OCI-LY1 (cell line): ENCODE measurements at regions not wholly inside any gene's neighbourhood (a gene's known extent, or its start where the extent isn't known, plus 50 kb on each side); places are given as distances from the start of the nearest gene placed in this dataset.

Source experiments
- H2AFZ ChIP-seq: fragments of 200-600 bp; sonication (generic), shearing (Covaris generic); 2 replicates; pipeline ENCODE4 v1.6.0; 2014; ENCODE audit warnings: antibody characterized with exemption, mild to moderate bottlenecking, low read length
- H3F3A ChIP-seq: fragments of 200-600 bp; sonication (generic), shearing (Covaris generic); 2 replicates; pipeline ENCODE4 v1.6.0; 2014; ENCODE audit warnings: mild to moderate bottlenecking, antibody characterized with exemption, low read length, moderate library complexity; ENCODE audit not compliant: insufficient read depth
- H3K27ac ChIP-seq: fragments of 200-600 bp; sonication (generic); 2 replicates; pipeline ENCODE4 v1.5.1; 2014; ENCODE audit warnings: low read length, mixed run types, mild to moderate bottlenecking, low read depth; ENCODE audit not compliant: poor library complexity, severe bottlenecking
- H3K27me3 ChIP-seq: fragments of 200-600 bp; sonication (generic); 2 replicates; pipeline ENCODE4 v1.6.0; 2014; ENCODE audit warnings: antibody characterized with exemption, mild to moderate bottlenecking, low read length, moderate library complexity; ENCODE audit not compliant: insufficient read depth
- H3K36me3 ChIP-seq: fragments of 200-600 bp; sonication (generic); 2 replicates; pipeline ENCODE4 v1.6.1; 2014; ENCODE audit warnings: mild to moderate bottlenecking, antibody characterized with exemption, low read length, moderate library complexity, mixed read lengths; ENCODE audit not compliant: insufficient read depth
- H3K4me1 ChIP-seq: fragments of 200-600 bp; sonication (generic); 2 replicates; pipeline ENCODE4 v1.5.1; 2014; ENCODE audit warnings: mild to moderate bottlenecking, low read length, moderate library complexity; ENCODE audit not compliant: insufficient read depth, severe bottlenecking
- H3K4me2 ChIP-seq: fragments of 200-600 bp; sonication (generic), shearing (Covaris generic); 2 replicates; pipeline ENCODE4 v1.6.1; 2014; ENCODE audit warnings: low read length
- H3K4me3 ChIP-seq: fragments of 200-600 bp; sonication (generic); 2 replicates; pipeline ENCODE4 v1.5.1; 2014; ENCODE audit warnings: low read length, low read depth, mild to moderate bottlenecking, mixed read lengths; ENCODE audit not compliant: poor library complexity, severe bottlenecking
- H3K79me2 ChIP-seq: fragments of 200-600 bp; shearing (Covaris generic); 2 replicates; pipeline ENCODE4 v1.6.1; 2016; ENCODE audit warnings: mixed run types, low read length, mixed read lengths; ENCODE audit not compliant: insufficient read depth
- H3K9ac ChIP-seq: fragments of 200-600 bp; sonication (generic), shearing (Covaris generic); 2 replicates; pipeline ENCODE4 v1.6.1; 2014; ENCODE audit warnings: mild to moderate bottlenecking, low read length, mixed read lengths
- H3K9me2 ChIP-seq: fragments of 200-600 bp; sonication (generic), shearing (Covaris generic); 2 replicates; pipeline ENCODE4 v1.6.1; 2014; ENCODE audit warnings: low read depth, mild to moderate bottlenecking, low read length, mixed read lengths
- H3K9me3 ChIP-seq: fragments of 200-600 bp; shearing (Covaris generic); 2 replicates; pipeline ENCODE4 v1.6.1; 2014; ENCODE audit warnings: low read length, mixed read lengths
- H4K20me1 ChIP-seq: fragments of 200-600 bp; sonication (generic), shearing (Covaris generic); 2 replicates; pipeline ENCODE4 v1.6.0; 2016; ENCODE audit warnings: mild to moderate bottlenecking, low read length; ENCODE audit not compliant: insufficient read depth
- EZH2 ChIP-seq: fragments of 200-600 bp; sonication (generic), shearing (Covaris generic); IDR thresholded peaks from 2 replicates; pipeline ENCODE4 v1.8.0; 2017; ENCODE audit warnings: borderline replicate concordance, mixed run types, mild to moderate bottlenecking, antibody characterized with exemption, low read length, moderate library complexity, mixed read lengths
- TF ChIP-seq, protein P1 (sequence below): fragments of 200-600 bp; sonication (generic), shearing (Covaris generic); IDR thresholded peaks from 2 replicates; pipeline ENCODE4 v1.5.1; 2017; ENCODE audit warnings: mild to moderate bottlenecking, antibody characterized with exemption, low read length, moderate library complexity, mixed read lengths

- H3F3A ChIP-seq = no peaks in the 10 kb centered on the region
- no peak overlapping the region for H3K9ac ChIP-seq
- no peaks in the 10 kb centered on the region for H3K27me3 ChIP-seq
- H3K4me3 ChIP-seq = no peak overlapping the region
- no peaks in the 10 kb centered on the region for H3K9me3 ChIP-seq
- no peak overlapping the region for H3K4me2 ChIP-seq
- H3K36me3 ChIP-seq = no peaks in the 10 kb centered on the region
- TF ChIP-seq, protein P1, sequence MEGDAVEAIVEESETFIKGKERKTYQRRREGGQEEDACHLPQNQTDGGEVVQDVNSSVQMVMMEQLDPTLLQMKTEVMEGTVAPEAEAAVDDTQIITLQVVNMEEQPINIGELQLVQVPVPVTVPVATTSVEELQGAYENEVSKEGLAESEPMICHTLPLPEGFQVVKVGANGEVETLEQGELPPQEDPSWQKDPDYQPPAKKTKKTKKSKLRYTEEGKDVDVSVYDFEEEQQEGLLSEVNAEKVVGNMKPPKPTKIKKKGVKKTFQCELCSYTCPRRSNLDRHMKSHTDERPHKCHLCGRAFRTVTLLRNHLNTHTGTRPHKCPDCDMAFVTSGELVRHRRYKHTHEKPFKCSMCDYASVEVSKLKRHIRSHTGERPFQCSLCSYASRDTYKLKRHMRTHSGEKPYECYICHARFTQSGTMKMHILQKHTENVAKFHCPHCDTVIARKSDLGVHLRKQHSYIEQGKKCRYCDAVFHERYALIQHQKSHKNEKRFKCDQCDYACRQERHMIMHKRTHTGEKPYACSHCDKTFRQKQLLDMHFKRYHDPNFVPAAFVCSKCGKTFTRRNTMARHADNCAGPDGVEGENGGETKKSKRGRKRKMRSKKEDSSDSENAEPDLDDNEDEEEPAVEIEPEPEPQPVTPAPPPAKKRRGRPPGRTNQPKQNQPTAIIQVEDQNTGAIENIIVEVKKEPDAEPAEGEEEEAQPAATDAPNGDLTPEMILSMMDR = no peak
- no peak for TF ChIP-seq EZH2
- no peaks in the 10 kb centered on the region for H3K9me2 ChIP-seq
- no peaks in the 10 kb centered on the region for H4K20me1 ChIP-seq
- no peaks in the 10 kb centered on the region for H3K79me2 ChIP-seq
- no peak overlapping the region for H3K27ac ChIP-seq
- H2AFZ ChIP-seq = no peak overlapping the region
- no peaks in the 10 kb centered on the region for H3K4me1 ChIP-seq
These were observed 616.4 kb upstream of the NDST4 start for GRCh38 chr4:115729739-115730266.

DNA sequence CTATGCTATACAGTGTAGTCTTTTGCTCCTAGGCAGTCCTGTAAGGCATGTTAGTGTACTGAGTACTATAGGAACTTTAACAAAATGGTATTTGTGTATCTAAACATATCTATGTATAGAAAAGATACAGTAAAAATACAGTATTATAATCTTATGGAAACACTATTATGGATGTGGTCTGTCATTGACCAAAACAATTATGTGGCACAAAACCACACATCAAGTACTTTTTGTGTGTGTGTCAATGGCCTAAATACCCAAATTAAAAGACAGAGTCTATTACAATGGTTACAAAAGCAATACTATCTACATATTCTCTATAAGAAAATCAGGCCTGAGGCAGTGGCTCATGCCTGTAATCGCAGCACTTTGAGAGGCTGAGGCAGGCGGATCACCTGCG lies 610.2 kb upstream of the NDST4 start:
- H3K4me3 ChIP-seq = no peak overlapping the region
- no peaks in the 10 kb centered on the region for H3K27me3 ChIP-seq
- no peaks in the 10 kb centered on the region for H3K9me2 ChIP-seq
- no peaks in the 10 kb centered on the region for H3K9me3 ChIP-seq
- no peak overlapping the region for H3K27ac ChIP-seq
- H3F3A ChIP-seq = no peaks in the 10 kb centered on the region
- no peaks in the 10 kb centered on the region for H3K36me3 ChIP-seq
- TF ChIP-seq, protein P1 = no peak
- no peak for TF ChIP-seq EZH2
- H3K79me2 ChIP-seq = no peaks in the 10 kb centered on the region
- no peak overlapping the region for H3K9ac ChIP-seq
- no peak overlapping the region for H3K4me2 ChIP-seq
- H4K20me1 ChIP-seq = no peaks in the 10 kb centered on the region
- H2AFZ ChIP-seq = no peak overlapping the region
- peaks cover 17% of the 10 kb centered on the region for H3K4me1 ChIP-seq

DNA sequence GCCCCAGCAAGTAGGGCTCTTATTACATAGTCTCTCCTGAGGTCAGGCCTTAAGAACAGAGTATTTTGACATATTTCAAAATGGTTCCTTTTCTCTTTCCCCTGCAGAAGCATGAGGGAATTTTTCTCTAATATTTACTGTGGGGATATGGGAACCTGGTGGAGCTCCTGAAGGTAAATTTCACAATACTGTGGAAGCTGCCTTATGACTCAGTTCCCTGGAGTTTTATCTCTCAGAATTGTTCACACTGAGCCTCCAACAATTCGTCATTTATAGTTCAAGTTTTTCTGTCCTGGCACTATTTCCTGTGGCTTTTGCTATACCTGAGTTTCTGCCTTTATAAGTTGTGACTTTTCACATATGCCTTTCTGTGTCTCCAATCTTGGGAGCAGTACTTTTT lies 607.2 kb upstream of the NDST4 start:
- no peak overlapping the region for H2AFZ ChIP-seq
- H3K27me3 ChIP-seq = no peaks in the 10 kb centered on the region
- no peaks in the 10 kb centered on the region for H3F3A ChIP-seq
- H3K27ac ChIP-seq = peak overlapping the region; percentile 7
- no peaks in the 10 kb centered on the region for H3K9me3 ChIP-seq
- H4K20me1 ChIP-seq = no peaks in the 10 kb centered on the region
- TF ChIP-seq EZH2 = no peak
- TF ChIP-seq, protein P1 = no peak
- H3K4me1 ChIP-seq = peaks cover 17% of the 10 kb centered on the region
- no peak overlapping the region for H3K9ac ChIP-seq
- H3K36me3 ChIP-seq = no peaks in the 10 kb centered on the region
- H3K79me2 ChIP-seq = no peaks in the 10 kb centered on the region
- no peaks in the 10 kb centered on the region for H3K9me2 ChIP-seq
- no peak overlapping the region for H3K4me3 ChIP-seq
- H3K4me2 ChIP-seq = no peak overlapping the region
